ENCODE measurements at regions not wholly inside any gene's neighbourhood (a gene's known extent, or its start where the extent isn't known, plus 50 kb on each side); places are given as distances from the start of the nearest gene placed in this dataset.

DNA sequence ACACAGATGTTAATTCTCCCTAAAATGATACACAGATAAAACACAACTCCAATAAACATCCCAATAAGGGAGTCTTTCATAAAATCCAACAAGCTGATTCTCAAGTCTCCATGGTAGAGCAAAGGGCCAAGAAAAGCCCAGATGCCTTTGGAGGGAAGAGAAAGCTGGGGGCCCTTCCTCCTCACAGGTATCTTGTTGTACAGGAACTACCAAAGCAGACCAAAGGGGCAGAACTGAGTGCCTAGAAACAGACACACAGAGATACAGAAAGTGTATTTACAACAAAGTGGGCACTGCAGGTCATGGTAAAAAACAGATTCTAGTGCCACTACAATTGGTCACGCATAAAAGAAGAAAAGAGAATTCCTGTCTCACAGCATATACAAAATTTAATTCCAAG, 87.2 kb upstream of the NSMCE3 start:
- no peak for DNase-seq

DNA sequence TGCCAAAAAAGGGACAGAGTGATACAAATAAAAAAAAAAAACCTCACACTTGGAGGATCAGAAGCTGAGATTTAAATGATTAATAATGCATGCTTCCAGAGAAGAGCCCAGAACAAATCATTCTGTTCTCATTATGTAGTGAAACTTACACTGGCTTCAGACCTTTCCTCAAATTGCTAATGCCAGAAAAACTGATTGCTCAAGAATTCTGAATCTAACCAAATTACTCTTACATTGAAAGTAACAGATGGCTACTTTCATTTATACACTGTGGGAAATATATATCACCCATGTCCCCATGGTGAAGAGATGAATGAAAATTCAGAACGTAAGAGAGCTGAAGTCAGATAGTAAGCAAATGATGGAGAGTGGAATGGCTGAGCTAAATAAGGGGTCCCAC, 85.9 kb upstream of the NSMCE3 start:
- DNase-seq: no peak

DNA sequence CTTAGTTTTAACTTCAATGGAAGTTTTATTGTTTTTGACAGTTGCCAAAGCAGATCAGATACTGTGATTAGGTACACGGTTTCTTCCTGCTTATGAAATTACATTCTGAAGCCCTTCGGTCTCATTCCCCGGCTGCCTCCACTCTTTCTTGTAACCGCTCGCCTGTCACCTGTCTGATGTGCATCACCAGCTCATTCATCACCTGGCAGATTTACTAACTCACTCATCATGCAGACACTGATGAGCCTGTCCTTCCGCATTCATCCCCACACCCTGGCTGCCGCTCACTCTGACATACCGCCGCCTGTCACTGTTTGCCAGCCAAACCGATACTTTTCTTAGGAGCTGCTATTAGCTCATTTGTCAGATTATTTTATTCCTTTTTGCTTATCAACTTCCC, 82.8 kb upstream of the NSMCE3 start:
- no peak for DNase-seq

DNA sequence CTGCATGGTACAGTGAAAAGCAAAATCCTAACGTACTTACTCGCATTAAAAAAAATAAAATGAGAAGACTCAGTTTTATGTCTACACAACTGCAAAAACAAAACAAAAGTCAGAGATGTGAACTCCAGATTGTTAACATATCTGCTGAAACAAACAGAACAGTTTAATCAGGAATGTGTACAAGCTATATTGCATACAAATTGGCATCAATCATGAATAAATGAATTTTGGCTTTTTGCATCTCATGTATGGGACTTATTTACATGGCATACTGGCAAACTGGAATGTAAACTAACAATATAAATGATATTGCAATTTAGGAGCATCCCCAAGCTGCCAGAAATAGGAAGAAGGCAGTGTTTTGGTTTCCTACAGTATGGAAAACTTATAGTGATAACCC, 79.6 kb upstream of the NSMCE3 start:
- DNase-seq: no peak

DNA sequence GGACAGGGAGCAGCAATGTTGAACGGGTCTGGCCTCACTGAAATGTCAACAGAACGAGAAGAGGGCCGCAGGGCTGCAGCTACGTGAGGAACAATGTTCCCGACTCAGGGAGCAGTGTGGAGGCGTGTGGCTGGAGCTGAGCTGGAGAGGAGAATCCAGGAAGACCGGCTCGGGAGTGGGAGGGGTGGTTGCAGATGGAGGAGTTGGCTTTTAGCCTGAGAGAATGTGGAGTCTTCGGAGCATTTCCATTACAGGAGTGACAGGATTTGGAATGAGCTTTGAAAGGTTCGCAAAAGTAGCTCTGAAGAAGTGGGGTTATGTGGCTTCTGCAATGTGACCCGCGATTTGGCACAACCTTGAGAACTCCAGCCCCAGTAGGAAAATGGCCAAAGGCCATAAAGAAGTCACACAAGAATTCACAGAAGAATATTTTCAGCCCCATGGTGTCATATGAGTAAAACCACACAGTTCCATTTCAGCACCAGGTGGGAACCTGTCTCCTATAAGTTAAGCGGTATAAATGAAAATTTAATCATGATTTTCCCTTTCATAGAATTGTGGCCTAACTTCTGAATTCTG, 78.8 kb upstream of the NSMCE3 start:
- peak; percentile 10 for DNase-seq

DNA sequence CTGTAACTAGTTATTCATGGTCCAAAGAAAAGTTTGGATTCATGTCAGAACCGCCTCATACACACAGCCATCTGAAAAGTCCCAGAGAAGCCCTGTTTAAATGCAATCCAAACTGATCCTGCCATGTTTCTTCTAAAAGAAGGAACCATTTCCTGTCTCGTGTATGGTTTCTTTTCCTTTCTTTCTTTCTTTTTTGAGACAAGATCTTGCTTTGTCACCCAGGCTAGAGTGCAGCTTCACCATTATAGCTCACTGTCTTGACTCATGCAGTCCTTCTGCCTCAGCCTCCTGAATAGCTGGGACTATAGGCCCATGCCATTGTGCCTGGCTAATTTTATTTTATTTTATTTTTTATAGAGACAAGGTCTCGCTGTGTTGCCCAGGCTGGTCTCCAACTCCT, 77.4 kb upstream of the NSMCE3 start:
- DNase-seq: no peak

DNA sequence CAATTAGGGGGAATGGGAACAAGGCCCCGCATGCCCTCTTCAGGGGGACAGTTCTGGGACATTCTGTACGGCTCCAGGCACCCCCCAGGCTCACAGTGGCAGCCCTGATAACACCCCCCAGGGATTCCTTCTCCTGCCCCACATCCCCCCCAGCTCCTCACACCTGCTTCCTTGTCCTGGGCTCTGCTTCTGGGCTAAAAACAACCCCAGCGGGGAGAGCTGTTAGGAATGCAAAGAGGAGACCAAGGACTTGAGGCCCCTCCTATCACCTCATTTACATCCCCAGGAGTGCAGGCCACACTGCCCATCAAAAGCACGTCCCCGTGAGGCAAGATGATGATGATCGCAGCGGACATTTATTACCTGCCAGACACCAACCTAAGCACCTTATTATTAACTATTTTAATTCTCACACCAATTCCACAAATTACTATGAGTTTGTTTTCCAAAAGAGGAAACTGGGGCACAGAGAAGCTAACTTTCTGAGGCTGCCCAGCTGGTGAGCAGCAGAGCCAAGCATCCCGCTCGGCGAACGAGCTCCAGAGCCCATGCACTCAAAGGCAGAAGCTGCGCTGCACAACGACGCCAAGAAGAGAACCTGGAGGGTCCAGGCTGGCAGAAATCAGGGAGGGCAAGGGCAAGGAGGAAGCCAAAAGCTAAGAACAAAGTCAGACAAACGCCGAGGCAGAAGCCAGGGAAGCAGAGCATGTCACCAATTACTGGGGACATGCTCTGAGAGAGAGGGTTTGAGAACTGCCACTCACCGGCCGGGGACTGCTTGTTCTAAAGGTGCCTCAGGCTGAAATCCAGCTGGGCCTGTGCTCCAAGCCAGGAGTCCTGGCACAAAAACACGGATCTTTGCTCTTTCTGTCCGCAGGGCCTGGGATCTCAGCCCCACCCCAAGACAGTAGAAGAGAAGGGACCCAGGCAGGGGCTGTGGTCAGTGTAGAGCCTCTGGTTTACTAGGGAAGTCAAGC, 76.2 kb upstream of the NSMCE3 start:
- DNase-seq: no peak

DNA sequence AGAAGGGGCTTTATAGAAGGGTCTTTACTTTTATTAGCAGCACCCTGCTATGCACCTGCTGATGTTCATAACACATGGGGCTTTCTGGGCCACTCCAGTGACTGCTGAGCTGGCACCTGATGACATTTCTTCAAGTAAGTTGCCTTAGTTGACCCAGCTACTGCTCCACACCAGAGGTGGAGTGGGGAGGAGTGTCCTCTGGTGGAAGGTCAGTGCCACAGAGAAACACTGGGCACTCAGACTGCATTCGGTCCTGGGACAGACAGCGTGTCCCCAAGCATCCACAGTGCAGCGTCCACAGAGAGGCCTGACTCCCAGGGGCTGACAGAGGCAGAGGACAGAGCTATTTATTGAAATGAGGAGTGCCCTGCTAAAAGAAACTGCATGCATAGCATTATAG, 74.9 kb upstream of the NSMCE3 start:
- no peak for DNase-seq

DNA sequence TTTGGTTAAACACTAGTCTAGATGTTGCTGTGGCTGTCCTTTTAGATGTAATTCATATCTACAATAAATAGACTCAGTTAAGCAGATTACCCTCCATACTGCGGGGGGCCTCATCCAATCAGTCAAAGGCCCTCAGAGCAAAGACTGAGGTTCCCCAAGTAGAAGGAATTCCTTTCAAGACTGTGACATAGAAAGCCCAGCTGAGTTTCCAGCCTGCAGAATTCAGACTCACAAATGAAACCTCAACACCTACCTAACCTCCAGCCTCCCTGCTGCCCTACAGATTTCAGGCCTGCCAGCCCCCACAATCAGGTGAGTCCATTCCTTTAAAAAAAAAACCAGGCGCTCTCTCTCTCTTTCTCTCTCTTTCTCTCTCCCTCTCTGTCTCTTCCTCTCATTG, 73.6 kb upstream of the NSMCE3 start:
- DNase-seq: no peak

DNA sequence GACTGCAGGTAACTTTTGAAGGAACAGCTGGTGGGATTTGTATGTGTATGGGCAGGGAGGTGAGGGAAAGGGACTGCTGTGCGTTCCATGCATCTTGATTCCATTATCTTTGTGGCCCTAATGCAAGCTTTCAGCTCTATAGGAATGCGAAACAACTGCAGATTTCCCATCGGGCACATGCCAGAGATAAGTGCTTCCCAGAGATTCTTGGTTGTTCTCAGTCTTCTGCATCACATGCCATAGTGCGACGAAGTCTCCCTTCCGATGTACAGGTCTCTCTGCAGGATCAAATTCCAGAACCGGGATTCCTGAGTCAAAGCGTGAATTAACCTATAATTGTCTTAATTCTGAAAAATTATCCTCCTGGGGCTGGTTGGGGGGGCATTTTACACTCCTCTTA, 72.6 kb upstream of the NSMCE3 start:
- DNase-seq: no peak

DNA sequence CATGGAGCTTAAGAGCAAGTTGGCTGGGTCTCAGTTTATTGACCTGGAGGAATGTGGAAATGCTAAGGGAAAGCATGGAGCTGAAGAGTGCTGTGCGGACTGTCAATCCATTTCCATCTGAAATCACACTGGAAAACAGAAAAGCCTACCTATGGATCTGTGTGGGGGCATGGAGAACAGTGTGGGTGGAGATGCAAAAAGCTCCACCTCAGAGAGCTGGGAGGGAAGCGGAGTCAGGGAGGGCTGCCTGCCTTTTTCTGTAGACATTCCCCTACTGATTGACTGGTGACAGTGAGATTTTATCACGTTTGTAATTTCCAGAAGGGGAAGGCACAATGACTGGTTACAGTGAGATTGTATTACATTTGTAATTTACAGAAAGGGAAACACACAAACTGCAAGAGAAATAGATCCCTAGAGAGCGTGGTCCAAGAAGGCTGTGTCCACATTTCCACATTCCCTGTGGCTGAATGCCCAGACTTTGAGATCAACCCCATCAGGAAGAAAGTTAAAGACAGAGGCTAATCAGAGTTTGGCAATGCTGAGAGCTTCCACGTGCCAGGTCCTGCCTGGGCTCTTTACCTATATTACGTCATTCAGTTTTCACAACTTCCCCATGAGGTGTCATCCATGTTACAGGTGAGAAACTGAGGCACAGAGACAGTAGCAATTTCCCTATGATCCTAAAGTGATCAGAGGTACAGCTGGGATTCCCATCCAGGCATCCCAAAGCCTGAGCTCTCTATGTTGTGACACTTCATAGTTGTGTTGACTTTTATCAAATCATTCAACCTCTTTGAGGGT, 67.7 kb upstream of the NSMCE3 start:
- peak; percentile 44 for DNase-seq

DNA sequence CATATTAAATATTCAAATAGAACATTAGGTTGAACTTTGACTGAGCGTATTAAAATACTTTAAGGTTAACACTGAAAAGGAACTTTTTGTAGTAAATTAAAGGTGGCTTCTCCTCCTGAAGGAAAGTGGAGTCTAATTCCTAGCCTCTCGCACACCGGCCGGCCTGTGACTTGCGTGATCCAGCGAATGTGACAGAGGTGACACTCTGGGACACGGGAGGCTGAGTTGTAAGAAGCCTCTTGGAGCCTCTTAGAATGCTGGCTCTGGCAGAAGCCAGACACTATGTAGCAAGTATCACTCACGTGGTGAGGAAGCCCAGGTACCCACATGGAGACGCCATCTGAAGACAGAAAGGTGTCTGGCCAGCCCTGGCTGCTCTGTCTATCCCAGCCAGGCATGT, 64.9 kb upstream of the NSMCE3 start:
- no peak for DNase-seq

DNA sequence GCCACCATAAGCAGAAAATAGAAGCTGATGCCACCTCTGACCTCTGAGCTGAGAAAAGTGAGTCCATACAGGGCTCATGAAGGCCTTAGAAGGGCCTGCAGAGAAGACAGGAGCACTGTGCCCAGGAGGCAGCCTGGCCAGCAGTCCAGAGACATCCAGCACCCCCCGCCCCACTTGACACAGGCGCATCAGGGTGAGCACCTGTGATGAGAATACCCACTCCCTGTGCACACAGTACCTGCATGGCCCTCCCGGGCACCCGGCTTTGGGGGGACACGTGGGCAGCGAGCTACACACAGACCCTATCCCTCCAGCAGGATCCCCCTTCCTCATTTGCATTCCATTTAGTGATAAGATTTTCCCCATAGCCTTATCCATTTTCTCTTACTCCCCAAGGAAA, 63.6 kb upstream of the NSMCE3 start:
- no peak for DNase-seq

DNA sequence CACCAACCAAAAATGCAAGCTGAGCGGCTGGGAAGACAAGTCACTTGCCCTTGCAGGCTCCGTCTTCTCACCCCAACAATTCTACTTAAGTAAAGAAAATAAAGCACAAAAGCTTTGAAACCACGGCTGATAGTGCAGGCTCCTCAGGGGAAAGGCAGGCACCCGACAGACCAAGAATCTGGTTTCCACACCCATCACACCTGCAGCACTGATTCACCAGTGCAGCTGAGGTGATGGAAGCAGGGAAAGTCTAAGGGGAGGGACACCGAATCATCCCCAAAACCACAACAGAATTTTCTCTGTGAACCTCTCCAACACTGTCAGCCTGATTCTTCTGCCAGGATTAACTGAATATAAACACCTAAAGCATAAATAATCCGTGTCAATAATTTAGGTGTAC, 62.0 kb upstream of the NSMCE3 start:
- DNase-seq: no peak

DNA sequence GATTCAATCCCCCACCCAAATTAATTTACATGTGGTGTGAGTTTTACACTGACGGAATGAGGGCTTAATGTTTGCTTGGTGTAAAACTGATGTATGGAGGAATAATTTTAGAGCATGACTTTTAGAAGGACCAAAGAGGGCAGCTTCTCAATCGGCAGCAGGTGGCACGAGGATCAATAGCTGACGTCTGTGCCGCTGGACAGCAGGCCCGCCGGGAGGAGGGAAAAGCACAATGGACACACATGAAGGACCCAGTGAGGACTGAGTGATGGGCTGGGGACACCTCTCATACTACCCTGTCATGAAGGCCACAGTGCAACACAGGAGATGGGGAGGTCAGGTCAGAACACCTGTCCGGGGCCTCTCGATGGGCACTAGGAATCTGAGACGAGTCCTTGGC, 61.4 kb upstream of the NSMCE3 start:
- DNase-seq: no peak

DNA sequence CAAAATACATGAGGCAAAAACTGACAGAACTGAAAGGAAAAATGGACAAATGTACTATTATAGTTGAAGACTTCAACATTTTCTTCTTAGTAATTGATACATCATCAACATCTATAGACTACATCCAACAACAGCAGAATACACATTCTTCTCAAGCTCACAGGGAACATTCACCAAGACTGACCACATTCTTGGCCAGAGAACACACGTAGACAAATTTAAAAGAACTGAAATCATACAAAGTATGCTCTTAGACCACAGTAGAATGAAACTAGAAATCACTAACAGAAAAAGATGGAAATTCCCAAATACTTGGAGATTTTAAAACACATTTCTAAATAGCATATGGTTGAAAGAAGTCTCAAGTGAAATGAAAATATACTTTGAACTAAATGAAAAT, 55.1 kb upstream of the NSMCE3 start:
- peak; percentile 42 for DNase-seq

DNA sequence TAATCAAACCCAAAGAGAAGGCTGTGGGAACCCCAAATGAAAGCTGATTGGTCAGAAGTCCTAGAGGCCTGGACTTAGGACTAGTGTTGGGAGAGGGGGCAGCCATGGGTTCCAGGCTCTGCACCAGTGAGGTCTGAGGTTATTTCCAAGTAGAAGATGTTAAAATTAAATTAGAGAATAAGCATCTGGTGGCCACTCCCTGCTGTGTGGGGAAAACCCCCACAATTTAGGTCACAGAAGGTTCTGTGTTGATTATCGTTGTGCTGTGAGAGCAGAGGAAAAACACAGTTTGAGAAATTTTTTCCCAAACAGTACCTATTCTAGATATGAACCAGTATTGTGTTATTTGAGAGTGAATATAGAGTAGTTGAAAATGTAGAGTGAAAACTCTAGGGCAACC, 53.9 kb upstream of the NSMCE3 start:
- DNase-seq: no peak

DNA sequence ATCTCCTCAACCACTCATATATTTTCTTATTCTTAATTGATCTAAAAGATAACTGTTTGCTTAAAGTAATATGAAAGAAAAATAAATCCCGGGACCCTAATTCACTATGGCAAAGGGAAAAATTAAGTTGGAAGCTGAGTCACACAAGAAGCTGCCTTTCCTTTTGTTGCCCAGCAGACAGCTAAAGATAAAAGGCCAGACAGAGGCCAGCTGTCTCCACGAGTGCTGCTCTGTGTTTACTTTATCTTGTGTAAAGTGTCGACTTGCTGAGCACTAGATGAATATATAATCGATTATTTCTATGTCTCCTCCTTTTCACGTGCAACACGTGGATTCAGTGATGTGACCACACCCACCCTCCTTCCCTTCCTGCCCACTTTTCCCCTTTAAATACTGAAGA, 52.8 kb upstream of the NSMCE3 start:
- DNase-seq: peak; percentile 24

DNA sequence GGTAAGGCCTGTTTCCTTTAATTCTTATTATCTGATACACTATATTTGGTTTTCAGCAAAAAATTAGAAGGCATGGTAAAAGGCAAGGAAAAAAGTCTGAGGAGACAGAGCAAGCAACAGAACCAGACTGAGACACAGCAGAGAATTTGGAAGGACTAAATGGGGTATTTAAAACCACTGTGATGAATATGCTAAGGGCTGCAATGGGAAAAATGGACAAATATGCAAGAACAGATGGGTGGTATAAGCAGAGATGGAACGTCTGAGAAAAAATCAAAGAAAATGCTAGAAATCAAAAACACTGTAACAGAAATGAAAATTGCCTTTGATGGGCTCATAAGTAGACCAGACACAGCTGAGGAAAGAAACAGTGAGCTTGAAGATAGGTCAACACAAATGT, 50.8 kb upstream of the NSMCE3 start:
- no peak for DNase-seq

DNA sequence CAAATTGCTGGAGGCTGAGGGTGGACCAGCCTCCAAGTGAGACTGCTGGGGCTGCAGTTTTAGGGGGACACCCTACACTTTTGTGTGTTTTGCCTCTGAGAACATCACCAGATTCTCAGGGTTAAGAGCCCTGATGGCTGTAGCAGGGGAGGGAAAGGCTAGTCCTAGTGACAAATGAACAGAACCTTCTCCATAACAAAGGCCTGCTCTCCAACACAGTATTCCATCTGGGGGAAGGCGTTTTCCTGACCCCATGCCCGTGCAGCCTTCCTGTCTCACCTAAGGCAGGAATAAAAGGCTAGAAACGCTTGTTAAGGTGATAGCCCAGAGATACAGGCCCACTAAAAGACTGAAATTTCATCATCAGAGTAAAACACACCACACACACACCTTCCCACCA, 50.2 kb upstream of the NSMCE3 start:
- no peak for DNase-seq

All from fibroblast of skin of back (primary cell).